GM11168 (cell line): ENCODE measurements at regions not wholly inside any gene's neighbourhood (a gene's known extent, or its start where the extent isn't known, plus 50 kb on each side); places are given as distances from the start of the nearest gene placed in this dataset.
"Not testable (repeated sequence)": the region's sequence is repeated elsewhere in the genome, so short reads cannot be mapped to it uniquely, and the experiment has no call there.

Experiments used
- in situ Hi-C: fragments of 300-500 bp; cut with MboI; formaldehyde crosslinking; loops from one replicate; pipeline ENCODE4 v1.12.0; 2022; ENCODE audit warnings: low sequenced_read_pairs; ENCODE audit not compliant: unreplicated experiment

- in situ Hi-C loops = no loop called here
Observed at GRCh38 chr11:92046103-92046502, 178.5 kb upstream of the FAT3 start.

DNA sequence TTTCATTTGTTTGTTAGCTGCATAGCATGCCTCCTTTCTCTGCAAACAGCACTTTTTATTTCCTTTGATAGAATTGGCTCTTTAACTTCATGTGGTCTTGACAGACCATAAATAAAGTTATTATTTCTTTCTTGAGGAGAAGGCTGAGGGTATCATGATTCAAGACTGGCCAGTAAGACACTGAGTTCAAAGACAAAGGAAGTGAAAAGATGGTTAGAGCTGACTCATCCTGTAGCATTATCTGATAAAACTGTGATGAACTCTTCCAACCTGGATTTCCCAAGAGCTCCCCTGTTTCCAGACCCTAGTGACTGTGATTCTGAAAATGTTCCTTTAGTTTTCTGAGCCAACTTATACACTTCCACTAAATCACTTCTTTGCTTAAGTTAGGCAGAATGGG, 179.3 kb upstream of the FAT3 start:
- in situ Hi-C loops = no loop called here

- in situ Hi-C loops = no loop called here
Observed at GRCh38 chr11:92035488-92035887, 189.1 kb upstream of the FAT3 start.

DNA sequence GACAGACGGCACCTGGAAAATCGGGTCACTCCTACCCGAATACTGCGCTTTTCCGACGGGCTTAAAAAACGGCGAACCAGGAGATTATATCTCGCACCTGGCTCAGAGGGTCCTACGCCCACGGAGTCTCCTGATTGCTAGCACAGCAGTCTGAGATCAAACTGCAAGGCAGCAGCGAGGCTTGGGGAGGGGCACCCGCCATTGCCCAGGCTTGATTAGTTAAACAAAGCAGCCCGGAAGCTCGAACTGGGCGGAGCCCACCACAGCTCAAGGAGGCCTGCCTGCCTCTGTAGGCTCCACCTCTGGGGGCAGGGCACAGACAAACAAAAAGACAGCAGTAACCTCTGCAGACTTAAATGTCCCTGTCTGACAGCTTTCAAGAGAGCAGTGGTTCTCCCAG, 197.5 kb upstream of the FAT3 start:
- in situ Hi-C loops = not testable (repeated sequence)

DNA sequence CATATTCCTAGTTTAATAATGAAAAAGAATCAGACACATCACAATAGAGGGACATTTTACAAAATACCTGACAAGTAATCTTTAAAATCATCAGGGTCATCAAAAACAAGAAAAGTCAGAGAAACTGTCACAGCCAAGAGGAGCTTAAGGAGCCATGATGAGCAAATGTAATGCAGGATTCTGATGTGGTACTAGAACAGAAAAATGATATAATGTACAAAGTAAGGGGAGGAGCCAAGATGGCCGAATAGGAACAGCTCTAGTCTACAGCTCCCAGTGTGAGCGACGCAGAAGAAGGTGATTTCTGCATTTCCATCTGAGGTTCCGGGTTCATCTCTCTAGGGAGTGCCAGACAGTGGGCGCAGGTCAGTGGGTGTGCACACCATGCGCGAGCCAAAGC, 198.0 kb upstream of the FAT3 start:
- in situ Hi-C loops = no loop called here

GRCh38 chr11:92024788-92025187, 199.8 kb upstream of the FAT3 start:
- in situ Hi-C loops = no loop called here

DNA sequence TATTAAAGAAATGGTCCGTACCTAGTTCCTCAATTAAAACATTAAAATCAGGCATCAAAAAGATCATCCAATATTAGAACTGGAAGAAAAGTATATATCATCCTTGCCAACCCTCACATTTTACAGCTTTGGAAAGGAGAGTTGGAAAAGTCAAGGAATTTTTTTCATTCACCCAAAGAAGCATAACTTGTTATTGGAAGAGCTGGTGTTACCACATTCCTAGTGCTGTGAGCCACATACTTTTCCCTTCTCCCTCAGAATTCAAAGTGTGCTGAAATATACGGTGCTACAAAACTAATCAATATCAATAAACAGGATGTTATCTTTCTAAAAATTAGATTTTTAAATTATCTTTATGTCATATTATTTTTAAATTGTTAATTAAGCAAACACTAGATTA, 202.1 kb upstream of the FAT3 start:
- in situ Hi-C loops = no loop called here

GRCh38 chr11:92018332-92018731, 206.3 kb upstream of the FAT3 start:
- in situ Hi-C loops = no loop called here

DNA sequence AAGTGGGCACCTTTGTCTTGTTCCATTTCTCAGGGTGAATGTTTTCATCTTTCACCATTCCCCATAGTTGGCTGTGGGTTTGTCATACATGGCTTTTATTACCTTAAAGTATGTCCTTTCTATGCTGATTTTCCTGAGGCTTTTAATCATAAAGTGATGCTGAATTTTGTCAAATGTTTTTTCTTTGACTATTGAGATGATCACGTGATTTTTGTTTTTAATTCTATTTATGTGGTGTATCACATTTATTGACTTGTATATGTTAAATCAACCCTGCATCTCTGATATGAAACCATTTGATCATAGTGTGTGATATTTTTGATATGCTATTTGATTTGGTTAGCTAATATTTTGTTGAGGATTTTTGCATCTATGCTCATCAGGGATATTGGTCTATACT, 216.4 kb upstream of the FAT3 start:
- in situ Hi-C loops = no loop called here

- in situ Hi-C loops = no loop called here
Observed at GRCh38 chr11:92002568-92002967, 222.1 kb upstream of the FAT3 start.

DNA sequence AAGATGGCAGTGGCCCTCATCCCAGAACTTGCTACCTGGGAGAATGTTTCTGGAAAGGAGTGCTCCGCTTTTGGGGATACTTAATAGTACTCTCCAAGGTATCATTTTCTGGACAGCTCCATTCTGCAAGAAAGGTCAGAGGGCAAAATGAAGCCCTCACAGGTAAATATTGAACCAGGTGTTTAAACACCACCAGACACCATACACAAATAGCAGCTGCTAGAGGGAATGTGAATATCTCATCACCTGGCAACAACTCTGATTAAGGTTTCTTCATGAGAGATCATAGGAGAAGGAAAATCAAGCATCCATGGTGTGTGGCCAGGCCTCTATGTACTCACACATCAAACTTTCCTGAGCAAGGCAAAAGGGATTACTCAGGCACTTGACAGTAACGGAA, 226.1 kb upstream of the FAT3 start:
- in situ Hi-C loops = no loop called here

GRCh38 chr11:91997226-91997625, 227.4 kb upstream of the FAT3 start:
- in situ Hi-C loops = no loop called here

- in situ Hi-C loops = no loop called here
Observed at GRCh38 chr11:91996526-91996925, 228.1 kb upstream of the FAT3 start.

DNA sequence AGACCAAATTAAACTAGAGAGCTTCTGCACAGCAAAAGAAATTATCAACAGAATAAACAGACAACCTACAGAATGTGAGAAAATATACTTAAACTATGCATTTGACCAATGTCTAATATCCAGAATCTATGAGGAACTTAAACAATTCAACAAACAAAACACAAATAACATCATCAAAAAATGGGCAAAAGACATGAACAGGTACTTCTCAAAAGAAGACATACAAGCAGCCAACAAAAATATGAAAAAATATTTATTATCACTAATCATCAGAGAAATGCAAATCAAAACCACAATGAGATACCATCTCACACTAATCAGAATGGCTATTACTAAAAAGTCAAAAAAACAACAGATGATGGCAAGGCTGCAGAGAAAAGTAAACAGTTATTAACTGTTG, 236.2 kb upstream of the FAT3 start:
- in situ Hi-C loops = not testable (repeated sequence)

- in situ Hi-C loops = no loop called here
Observed at GRCh38 chr11:91986218-91986617, 238.4 kb upstream of the FAT3 start.

GRCh38 chr11:91984033-91984584, 240.5 kb upstream of the FAT3 start:
- in situ Hi-C loops = no loop called here

DNA sequence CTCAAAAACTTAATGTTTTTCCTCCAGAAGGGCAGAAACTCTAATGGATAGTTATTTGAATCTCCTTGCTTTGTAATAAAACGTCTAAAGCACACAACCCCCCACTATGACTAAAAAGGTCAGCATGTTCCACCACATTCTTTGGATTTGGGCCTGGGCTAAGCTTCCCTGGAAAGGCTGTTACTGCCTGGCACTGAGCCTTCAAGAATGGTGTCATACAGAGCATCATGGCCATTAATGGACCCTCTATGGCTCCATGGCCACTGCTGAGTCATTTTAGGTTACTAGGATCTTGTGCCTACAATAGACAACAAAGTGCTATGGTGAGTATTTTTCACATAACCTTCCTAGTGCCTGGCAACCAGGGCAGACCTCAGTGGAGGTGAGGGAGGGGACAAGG, 242.6 kb upstream of the FAT3 start:
- in situ Hi-C loops = no loop called here

- in situ Hi-C loops = no loop called here
Observed at GRCh38 chr11:91979775-91980174, 244.8 kb upstream of the FAT3 start.

DNA sequence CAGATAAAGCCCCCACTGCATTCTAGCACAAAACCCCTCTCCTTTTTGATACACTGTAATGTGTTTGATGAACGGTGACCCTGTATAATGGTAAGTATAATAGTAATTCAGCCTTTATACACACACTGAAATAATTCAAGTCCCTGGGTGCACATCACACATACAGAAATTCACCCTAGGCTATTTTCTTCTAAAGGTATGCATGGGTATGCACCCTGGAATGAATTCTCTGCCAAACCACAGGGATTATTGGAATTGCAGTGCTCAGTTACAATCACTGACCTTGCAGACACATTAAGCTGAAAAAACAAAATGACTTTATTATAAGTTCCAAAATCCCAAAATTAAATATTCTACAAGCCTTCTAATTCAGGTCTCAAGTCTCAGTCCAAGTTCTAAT, 245.9 kb upstream of the FAT3 start:
- in situ Hi-C loops = no loop called here

GRCh38 chr11:91972665-91973266, 251.9 kb upstream of the FAT3 start:
- in situ Hi-C loops = no loop called here

DNA sequence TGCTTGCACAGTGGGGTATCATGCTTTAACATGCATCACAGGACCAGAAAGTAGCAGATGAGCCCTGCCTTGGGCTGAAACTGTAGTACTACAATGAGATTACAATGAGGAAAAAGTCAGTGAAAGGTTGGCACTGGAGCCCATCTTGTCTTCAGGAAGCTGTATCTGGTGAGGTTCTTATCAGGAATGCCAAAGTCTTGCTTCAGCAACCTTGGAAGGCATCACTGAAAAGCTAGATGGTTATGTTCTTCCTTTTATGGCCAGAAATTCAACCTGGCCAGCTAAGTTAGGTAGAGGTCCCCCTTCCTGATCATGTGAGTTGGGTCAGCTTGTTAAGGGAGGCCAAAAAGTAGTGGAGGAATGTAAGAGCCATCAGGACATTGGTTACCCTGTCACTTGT, 254.0 kb upstream of the FAT3 start:
- in situ Hi-C loops = no loop called here

GRCh38 chr11:91969486-91969885, 255.1 kb upstream of the FAT3 start:
- in situ Hi-C loops = no loop called here

DNA sequence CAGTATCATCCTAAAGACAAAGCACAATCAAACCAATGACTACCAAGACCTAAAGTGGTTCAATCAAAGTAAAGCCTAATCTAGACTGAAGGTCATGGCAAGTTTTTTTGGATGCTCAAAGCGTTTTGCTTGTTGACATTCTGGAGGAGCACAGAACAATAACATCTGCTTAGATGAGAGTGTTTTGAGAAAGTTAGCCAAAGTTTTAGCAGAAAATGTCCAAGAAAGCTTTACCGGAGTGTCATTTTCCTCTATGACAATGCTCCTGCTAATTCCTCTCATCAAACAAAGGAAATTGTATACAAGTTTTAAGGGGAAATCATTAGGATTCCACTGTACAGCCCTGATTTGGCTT, 256.9 kb upstream of the FAT3 start:
- in situ Hi-C loops = no loop called here
